HepG2 (cell line): ENCODE measurements at regions not wholly inside any gene's neighbourhood (a gene's known extent, or its start where the extent isn't known, plus 50 kb on each side); places are given as distances from the start of the nearest gene placed in this dataset.
A peak's percentile ranks its signal among the peaks of the same experiment; 100 is the strongest.

Experiments used
- AGO2 ChIP-seq: fragments of 200-400 bp; formaldehyde crosslinking; optimal IDR thresholded peaks from 2 replicates; pipeline ENCODE3; 2017; ENCODE audit warnings: mild to moderate bottlenecking, low read depth, low read length, moderate library complexity
- AKAP8 ChIP-seq: sonication (generic); formaldehyde crosslinking; IDR thresholded peaks from 2 replicates; pipeline ENCODE4 v1.5.1; 2020; ENCODE audit warnings: mild to moderate bottlenecking, missing genetic modification reagents
- ASH2L ChIP-seq: fragments of 300-600, 200-600 bp; sonication (generic); IDR thresholded peaks from 2 replicates; pipeline ENCODE4 v1.7.0; 2017; ENCODE audit warnings: low read depth, mild to moderate bottlenecking, moderate library complexity, mixed read lengths, low read length; ENCODE audit not compliant: insufficient read length
- CREB1 ChIP-seq, 2 experiments: fragments of 450-650 bp in 1 of 2; IDR thresholded peaks; 2 replicates each; pipeline ENCODE4 v1.6.1; 2016 to 2017; ENCODE audit warnings: control low read depth in 1 of 2, mild to moderate bottlenecking in 1 of 2, missing compliant biosample characterization in 1 of 2, missing genetic modification characterization in 1 of 2
- HES4 ChIP-seq: sonication (generic); formaldehyde crosslinking; IDR thresholded peaks from 2 replicates; pipeline ENCODE4 v1.9.0; 2021; ENCODE audit warnings: mild to moderate bottlenecking, missing genetic modification reagents, borderline replicate concordance
- KDM5A ChIP-seq: fragments of 200-600 bp; sonication (generic); IDR thresholded peaks from 2 replicates; pipeline ENCODE4 v1.7.0; 2018; ENCODE audit warnings: antibody characterized with exemption, mild to moderate bottlenecking, low read length, borderline replicate concordance
- KLF12 ChIP-seq: sonication (generic); formaldehyde crosslinking; IDR thresholded peaks from 2 replicates; pipeline ENCODE4 v1.4.0; 2020; ENCODE audit warnings: missing genetic modification reagents, borderline replicate concordance
- RAD21 ChIP-seq: fragments of 450-650 bp; formaldehyde crosslinking; IDR thresholded peaks from 2 replicates; pipeline ENCODE4 v1.5.0; 2020; ENCODE audit warnings: mild to moderate bottlenecking
- SMAD9 ChIP-seq: sonication (generic); formaldehyde crosslinking; IDR thresholded peaks from 2 replicates; pipeline ENCODE4 v1.5.1; 2020; ENCODE audit warnings: mild to moderate bottlenecking, missing genetic modification reagents
- SOX6 ChIP-seq, 2 experiments: fragments of 450-650 bp in 1 of 2; sonication (generic) in 1 of 2; formaldehyde crosslinking in 1 of 2; IDR thresholded peaks; 2 replicates each; pipeline versions ENCODE4 v1.4.0 to v1.6.1; 2017 to 2020; ENCODE audit warnings: antibody characterized with exemption in 1 of 2, mild to moderate bottlenecking in 1 of 2, missing genetic modification reagents in 1 of 2
- SP140L ChIP-seq: sonication (generic); formaldehyde crosslinking; IDR thresholded peaks from 2 replicates; pipeline ENCODE4 v1.4.0; 2020; ENCODE audit warnings: missing genetic modification reagents, borderline replicate concordance
- WIZ ChIP-seq: sonication (generic); formaldehyde crosslinking; IDR thresholded peaks from 2 replicates; pipeline ENCODE4 v1.5.1; 2020; ENCODE audit warnings: mild to moderate bottlenecking, missing genetic modification reagents
- ZBTB42 ChIP-seq: sonication (generic); formaldehyde crosslinking; IDR thresholded peaks from 2 replicates; pipeline ENCODE4 v1.5.0; 2020; ENCODE audit warnings: mild to moderate bottlenecking, missing genetic modification reagents
- ZNF180 ChIP-seq: sonication (generic); formaldehyde crosslinking; IDR thresholded peaks from 2 replicates; pipeline ENCODE4 v1.4.0; 2020; ENCODE audit warnings: low read depth, missing genetic modification reagents, borderline replicate concordance
- ZNF224 ChIP-seq: sonication (generic); formaldehyde crosslinking; IDR thresholded peaks from 2 replicates; pipeline ENCODE4 v1.5.0; 2020; ENCODE audit warnings: mild to moderate bottlenecking, missing genetic modification reagents
- ZNF230 ChIP-seq: sonication (generic); formaldehyde crosslinking; IDR thresholded peaks from 2 replicates; pipeline ENCODE4 v1.4.0; 2020; ENCODE audit warnings: mild to moderate bottlenecking, missing genetic modification reagents
- ZNF34 ChIP-seq: sonication (generic); formaldehyde crosslinking; IDR thresholded peaks from 2 replicates; pipeline ENCODE4 v1.4.0; 2020; ENCODE audit warnings: mild to moderate bottlenecking, missing genetic modification reagents, borderline replicate concordance
- ZNF572 ChIP-seq: sonication (generic); formaldehyde crosslinking; IDR thresholded peaks from 2 replicates; pipeline ENCODE4 v1.5.1; 2020; ENCODE audit warnings: mild to moderate bottlenecking, missing genetic modification reagents
- ZNF776 ChIP-seq: sonication (generic); formaldehyde crosslinking; IDR thresholded peaks from 2 replicates; pipeline ENCODE4 v1.4.0; 2020; ENCODE audit warnings: mild to moderate bottlenecking, missing genetic modification reagents
- ZNF780A ChIP-seq: sonication (generic); formaldehyde crosslinking; IDR thresholded peaks from 2 replicates; pipeline ENCODE4 v1.8.0; 2022; ENCODE audit warnings: mild to moderate bottlenecking, missing genetic modification reagents, moderate library complexity
- TF ChIP-seq, protein P1 (sequence below), 2 experiments: sonication (generic) in 1 of 2; formaldehyde crosslinking in 1 of 2; IDR thresholded peaks; 2 replicates each; pipeline versions ENCODE4 v1.4.0 to v1.6.1; 2018 to 2020; ENCODE audit warnings: missing genetic modification reagents in 2 of 2, borderline replicate concordance in 1 of 2, low read depth in 1 of 2, mild to moderate bottlenecking in 1 of 2, missing biosample characterization in 1 of 2
- TF ChIP-seq, protein P2 (sequence below): sonication (generic); formaldehyde crosslinking; IDR thresholded peaks from 2 replicates; pipeline ENCODE4 v1.5.0; 2020; ENCODE audit warnings: missing genetic modification reagents
- TF ChIP-seq, protein P3 (sequence below): sonication (generic); formaldehyde crosslinking; IDR thresholded peaks from 2 replicates; pipeline ENCODE4 v1.4.0; 2020; ENCODE audit warnings: mild to moderate bottlenecking, missing genetic modification reagents

DNA sequence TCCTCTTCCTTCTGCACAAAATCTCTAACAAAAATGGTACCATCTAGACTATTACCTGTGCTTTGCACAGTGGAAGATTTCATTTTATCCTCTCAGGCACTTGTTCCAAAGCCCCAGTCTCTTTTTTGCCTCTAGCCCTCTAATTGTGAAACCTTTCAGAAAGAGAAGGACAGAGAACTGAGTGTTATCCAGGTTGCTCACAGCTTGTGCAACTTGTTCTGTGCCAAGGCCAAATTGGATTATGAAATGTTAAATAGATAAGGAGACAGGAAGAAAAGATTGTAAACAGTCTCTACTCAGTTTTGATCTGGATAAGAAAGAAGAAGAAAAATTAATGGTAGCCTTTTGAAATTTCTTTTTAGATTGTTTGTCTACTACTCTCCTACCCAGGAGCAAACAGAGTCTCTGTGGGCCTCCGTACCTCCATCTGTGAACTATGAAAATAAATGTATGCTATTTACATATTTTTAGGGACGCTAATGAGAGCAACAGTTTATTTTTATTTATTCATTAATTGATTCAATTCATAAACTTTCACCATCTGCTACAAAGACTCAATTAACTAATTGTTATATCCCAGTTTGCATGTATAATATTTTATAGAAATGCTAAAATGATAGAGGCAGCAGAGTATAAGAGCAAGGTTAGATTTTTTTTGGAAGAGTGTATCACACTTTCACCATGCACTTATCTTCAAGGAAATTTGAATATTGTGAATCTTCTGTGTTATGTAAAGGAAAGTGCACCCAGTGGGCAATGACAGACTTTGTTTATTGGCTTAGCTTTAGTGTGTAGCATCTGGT is 339.0 kb upstream of the ETAA1 start (continued):
- no peak for TF ChIP-seq ZNF224 (CRISPR knock-in tag)
- TF ChIP-seq AGO2: no peak
- no peak for TF ChIP-seq CREB1 (IDR thresholded peaks at IDR 0.05)
- TF ChIP-seq CREB1 (CRISPR knock-in tag; IDR thresholded peaks at IDR 0.05): peak; percentile 80
- TF ChIP-seq KDM5A: no peak
- TF ChIP-seq ASH2L: no peak
- no peak for TF ChIP-seq WIZ (CRISPR knock-in tag)
- no peak for TF ChIP-seq KLF12 (CRISPR knock-in tag)
- TF ChIP-seq SMAD9: no peak
- TF ChIP-seq SOX6 (IDR thresholded peaks at IDR 0.05): no peak
- peak; percentile 92 for TF ChIP-seq SOX6 (CRISPR knock-in tag; IDR thresholded peaks at IDR 0.05)
- no peak for TF ChIP-seq ZNF230 (CRISPR knock-in tag)
- TF ChIP-seq ZNF572 (CRISPR knock-in tag): no peak
- TF ChIP-seq ZNF34 (CRISPR knock-in tag): no peak
- TF ChIP-seq SP140L (CRISPR knock-in tag): 0 out of 2 replicates have a peak, but pooled peaks have one; percentile 54
- no peak for TF ChIP-seq AKAP8 (CRISPR knock-in tag)
- TF ChIP-seq, protein P1, sequence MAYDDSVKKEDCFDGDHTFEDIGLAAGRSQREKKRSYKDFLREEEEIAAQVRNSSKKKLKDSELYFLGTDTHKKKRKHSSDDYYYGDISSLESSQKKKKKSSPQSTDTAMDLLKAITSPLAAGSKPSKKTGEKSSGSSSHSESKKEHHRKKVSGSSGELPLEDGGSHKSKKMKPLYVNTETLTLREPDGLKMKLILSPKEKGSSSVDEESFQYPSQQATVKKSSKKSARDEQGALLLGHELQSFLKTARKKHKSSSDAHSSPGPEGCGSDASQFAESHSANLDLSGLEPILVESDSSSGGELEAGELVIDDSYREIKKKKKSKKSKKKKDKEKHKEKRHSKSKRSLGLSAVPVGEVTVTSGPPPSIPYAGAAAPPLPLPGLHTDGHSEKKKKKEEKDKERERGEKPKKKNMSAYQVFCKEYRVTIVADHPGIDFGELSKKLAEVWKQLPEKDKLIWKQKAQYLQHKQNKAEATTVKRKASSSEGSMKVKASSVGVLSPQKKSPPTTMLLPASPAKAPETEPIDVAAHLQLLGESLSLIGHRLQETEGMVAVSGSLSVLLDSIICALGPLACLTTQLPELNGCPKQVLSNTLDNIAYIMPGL (CRISPR knock-in tag; IDR thresholded peaks at IDR 0.05; ENCODE audit: borderline replicate concordance in 1 of 2, low read depth in 1 of 2): no peak
- TF ChIP-seq ZNF180 (CRISPR knock-in tag): no peak
- no peak for TF ChIP-seq HES4
- TF ChIP-seq, protein P2, sequence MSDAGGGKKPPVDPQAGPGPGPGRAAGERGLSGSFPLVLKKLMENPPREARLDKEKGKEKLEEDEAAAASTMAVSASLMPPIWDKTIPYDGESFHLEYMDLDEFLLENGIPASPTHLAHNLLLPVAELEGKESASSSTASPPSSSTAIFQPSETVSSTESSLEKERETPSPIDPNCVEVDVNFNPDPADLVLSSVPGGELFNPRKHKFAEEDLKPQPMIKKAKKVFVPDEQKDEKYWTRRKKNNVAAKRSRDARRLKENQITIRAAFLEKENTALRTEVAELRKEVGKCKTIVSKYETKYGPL: 0 out of 2 replicates have a peak, but pooled peaks have one; percentile 22
- TF ChIP-seq ZNF780A (CRISPR knock-in tag): no peak
- TF ChIP-seq ZNF776 (CRISPR knock-in tag): no peak
- TF ChIP-seq ZBTB42 (CRISPR knock-in tag): 0 out of 2 replicates have a peak, but pooled peaks have one; percentile 27
- TF ChIP-seq, protein P3, sequence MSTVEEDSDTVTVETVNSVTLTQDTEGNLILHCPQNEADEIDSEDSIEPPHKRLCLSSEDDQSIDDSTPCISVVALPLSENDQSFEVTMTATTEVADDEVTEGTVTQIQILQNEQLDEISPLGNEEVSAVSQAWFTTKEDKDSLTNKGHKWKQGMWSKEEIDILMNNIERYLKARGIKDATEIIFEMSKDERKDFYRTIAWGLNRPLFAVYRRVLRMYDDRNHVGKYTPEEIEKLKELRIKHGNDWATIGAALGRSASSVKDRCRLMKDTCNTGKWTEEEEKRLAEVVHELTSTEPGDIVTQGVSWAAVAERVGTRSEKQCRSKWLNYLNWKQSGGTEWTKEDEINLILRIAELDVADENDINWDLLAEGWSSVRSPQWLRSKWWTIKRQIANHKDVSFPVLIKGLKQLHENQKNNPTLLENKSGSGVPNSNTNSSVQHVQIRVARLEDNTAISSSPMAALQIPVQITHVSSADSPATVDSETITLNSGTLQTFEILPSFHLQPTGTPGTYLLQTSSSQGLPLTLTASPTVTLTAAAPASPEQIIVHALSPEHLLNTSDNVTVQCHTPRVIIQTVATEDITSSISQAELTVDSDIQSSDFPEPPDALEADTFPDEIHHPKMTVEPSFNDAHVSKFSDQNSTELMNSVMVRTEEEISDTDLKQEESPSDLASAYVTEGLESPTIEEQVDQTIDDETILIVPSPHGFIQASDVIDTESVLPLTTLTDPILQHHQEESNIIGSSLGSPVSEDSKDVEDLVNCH: no peak
- TF ChIP-seq RAD21 (CRISPR knock-in tag): no peak
